Chondrocyte (in vitro differentiated cells): ENCODE measurements at regions not wholly inside any gene's neighbourhood (a gene's known extent, or its start where the extent isn't known, plus 50 kb on each side); places are given as distances from the start of the nearest gene placed in this dataset.

Source experiments
- DNase-seq: peaks from one replicate; pipeline ENCODE4 v3.0.0; 2021; ENCODE audit warnings: mixed read lengths, low spot score
- H3K27ac Mint-ChIP-seq: one replicate; pipeline ENCODE4 v1.8.0; 2021; ENCODE audit warnings: mild to moderate bottlenecking, moderate library complexity, mixed read lengths; ENCODE audit not compliant: unreplicated experiment
- H3K27me3 Mint-ChIP-seq: 2 replicates; pipeline ENCODE4 v1.8.0; 2021; ENCODE audit warnings: low read depth, mixed read lengths
- H3K36me3 Mint-ChIP-seq: 2 replicates; pipeline ENCODE4 v1.8.0; 2021; ENCODE audit warnings: low read depth, mixed read lengths
- H3K4me1 Mint-ChIP-seq: 2 replicates; pipeline ENCODE4 v1.8.0; 2021; ENCODE audit warnings: low read depth, mild to moderate bottlenecking, mixed read lengths
- H3K4me3 Mint-ChIP-seq: one replicate; pipeline ENCODE4 v1.8.0; 2021; ENCODE audit warnings: mild to moderate bottlenecking, moderate library complexity, mixed read lengths; ENCODE audit not compliant: unreplicated experiment
- H3K9me3 Mint-ChIP-seq: 2 replicates; pipeline ENCODE4 v1.8.0; 2021; ENCODE audit warnings: low read depth, mixed read lengths
- CTCF ChIP-seq: fragments of 200-600 bp; sonication (generic); IDR thresholded peaks from 2 replicates; pipeline ENCODE4 v1.5.0; 2021; ENCODE audit warnings: antibody characterized with exemption, mild to moderate bottlenecking, moderate library complexity

DNA sequence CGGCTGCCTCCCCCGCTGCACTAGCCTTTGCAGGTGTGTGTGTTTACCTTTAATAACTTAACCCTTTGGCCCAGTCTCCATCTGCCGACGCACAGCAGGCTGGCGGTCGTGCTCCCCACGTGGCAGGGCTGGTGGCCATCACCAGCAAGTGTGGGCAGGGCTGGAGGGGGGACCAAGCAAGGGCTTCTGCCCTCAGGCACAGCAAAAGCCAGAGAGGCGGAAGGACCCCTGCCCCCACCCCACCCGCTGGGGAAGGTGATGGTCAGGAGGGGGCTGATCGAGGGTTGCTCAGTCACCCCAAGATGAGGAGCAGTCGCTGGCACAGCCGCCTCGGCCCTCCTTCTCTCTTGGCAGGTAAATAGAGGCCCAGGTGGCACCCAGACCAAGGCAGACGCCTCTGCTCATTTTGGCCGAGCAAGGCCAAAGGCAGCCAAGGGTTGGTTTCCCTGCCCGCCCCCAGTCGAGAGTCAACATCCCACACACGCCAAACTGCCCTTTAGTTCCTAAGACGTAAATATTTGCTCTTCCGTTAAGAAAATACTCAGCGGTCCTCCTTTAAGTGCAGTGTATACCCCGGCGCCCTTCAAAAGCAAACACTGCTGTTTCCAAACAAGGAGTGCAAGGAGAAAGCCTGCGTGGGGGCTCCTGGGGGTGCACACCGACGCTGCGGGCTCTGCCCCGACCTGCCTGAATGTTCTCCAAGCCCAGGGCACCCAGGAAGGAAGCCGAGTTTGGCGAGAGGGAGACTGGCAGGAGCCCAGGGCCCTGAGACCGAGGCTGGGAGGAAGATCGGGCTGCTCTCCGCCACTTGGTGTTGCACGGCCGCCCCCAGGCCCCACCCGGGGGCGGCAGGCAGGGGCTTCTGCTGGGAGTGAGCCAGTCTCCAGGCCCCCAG is 82.7 kb downstream of the SIK1 start:
- Mint-ChIP-seq H3K27ac (no peak overlapping the region), H3K9me3 (no peaks in the 10 kb centered on the region), H3K4me3 (no peak overlapping the region), H3K4me1 (peaks cover 30% of the 10 kb centered on the region), H3K27me3 (no peaks in the 10 kb centered on the region), H3K36me3 (no peaks in the 10 kb centered on the region)
- no peak for TF ChIP-seq CTCF
- no peak for DNase-seq

GRCh38 chr21:43343095-43343991 is 83.6 kb downstream of the SIK1 start:
- DNase-seq, result no peak
- no peak overlapping the region for H3K27ac Mint-ChIP-seq
- no peak for TF ChIP-seq CTCF
- H3K9me3 Mint-ChIP-seq, result no peaks in the 10 kb centered on the region
- H3K4me1 Mint-ChIP-seq, result peaks cover 28% of the 10 kb centered on the region
- no peaks in the 10 kb centered on the region for H3K27me3 Mint-ChIP-seq
- H3K4me3 Mint-ChIP-seq, result no peak overlapping the region
- no peaks in the 10 kb centered on the region for H3K36me3 Mint-ChIP-seq

DNA sequence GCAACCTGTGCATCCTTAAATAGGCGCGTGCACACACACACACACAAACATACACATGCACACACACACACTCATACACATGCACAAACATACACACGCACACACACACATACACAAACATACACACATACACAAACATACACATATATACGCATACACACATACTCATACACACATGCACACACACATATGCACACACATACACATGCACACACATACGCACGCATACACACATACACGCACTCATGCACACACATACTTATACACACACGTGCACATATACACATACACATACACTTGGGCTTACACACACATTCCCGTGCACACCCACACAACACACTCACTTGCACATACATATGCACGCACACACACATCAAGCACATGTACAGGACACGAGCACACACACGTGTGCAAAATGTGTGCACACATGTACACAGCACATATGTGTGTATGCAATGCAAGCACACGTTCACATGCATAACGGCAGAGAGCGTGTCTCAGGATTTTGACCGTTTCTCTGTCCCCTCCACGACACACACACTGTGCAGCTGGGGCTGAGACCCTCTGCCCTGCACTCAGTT is 84.5 kb downstream of the SIK1 start:
- Mint-ChIP-seq H3K4me3 (no peak overlapping the region), H3K9me3 (no peaks in the 10 kb centered on the region), H3K27ac (no peak overlapping the region), H3K27me3 (no peaks in the 10 kb centered on the region), H3K36me3 (no peaks in the 10 kb centered on the region), H3K4me1 (peaks cover 28% of the 10 kb centered on the region)
- no peak for TF ChIP-seq CTCF
- DNase-seq, result no peak

DNA sequence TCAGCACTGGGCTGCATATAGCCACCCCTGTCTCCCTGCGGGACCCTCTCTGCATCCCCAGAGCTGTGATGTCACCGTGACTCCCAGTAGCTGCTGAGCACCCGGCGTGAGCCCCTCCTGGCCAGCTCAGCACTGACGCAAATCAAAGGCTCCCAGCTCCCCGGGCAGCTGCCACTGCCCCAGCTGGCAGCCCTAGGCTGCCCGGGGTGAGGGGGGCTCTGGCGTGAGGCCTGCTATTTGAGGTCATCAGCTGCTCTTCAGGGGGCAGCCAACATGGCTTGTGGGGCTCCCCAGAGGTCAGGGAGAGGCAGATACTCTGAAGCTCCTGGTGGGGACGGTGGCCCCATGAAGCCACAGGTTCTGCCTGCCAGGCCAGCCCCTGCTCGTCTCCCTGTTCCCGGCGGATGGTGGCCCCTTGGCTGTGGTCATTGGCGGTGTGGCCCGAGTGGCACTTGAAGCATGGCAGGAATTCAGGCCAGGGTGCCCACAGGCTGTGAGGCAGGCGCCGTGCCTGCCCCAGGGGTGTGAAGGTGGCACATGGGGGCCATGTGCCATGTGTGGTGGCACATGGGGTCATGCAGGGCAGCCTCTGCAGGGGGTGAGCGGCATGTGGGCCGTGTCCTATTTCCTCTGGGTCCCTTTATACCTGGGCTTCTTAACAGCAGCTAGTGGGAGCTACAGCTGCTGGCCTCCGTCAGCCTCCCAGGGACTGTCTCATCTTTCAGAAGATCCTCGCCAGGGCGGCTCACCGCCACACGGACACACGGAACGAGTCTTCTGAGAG is 85.4 kb downstream of the SIK1 start:
- TF ChIP-seq CTCF, result no peak
- H3K4me1 Mint-ChIP-seq, result peaks cover 28% of the 10 kb centered on the region
- H3K27me3 Mint-ChIP-seq, result no peaks in the 10 kb centered on the region
- no peak overlapping the region for H3K4me3 Mint-ChIP-seq
- H3K36me3 Mint-ChIP-seq, result no peaks in the 10 kb centered on the region
- DNase-seq, result no peak
- no peak overlapping the region for H3K27ac Mint-ChIP-seq
- no peaks in the 10 kb centered on the region for H3K9me3 Mint-ChIP-seq
